GM23248 (cell line): ENCODE measurements at regions not wholly inside any gene's neighbourhood (a gene's known extent, or its start where the extent isn't known, plus 50 kb on each side); places are given as distances from the start of the nearest gene placed in this dataset.

Source experiments
- EZH2 ChIP-seq: fragments of 200-600 bp; sonication (generic); IDR thresholded peaks from 2 replicates; pipeline ENCODE4 v1.6.1; 2018; ENCODE audit warnings: antibody characterized with exemption, mild to moderate bottlenecking; ENCODE audit not compliant: insufficient read depth, poor library complexity, severe bottlenecking
- EZH2phosphoT487 ChIP-seq: fragments of 200-600 bp; sonication (generic); IDR thresholded peaks from 2 replicates; pipeline ENCODE4 v1.6.1; 2018; ENCODE audit warnings: antibody characterized with exemption, moderate library complexity, mild to moderate bottlenecking, low read depth; ENCODE audit not compliant: insufficient read depth

GRCh38 chr7:123355576-123356190 is 155.9 kb upstream of the SLC13A1 start:
- TF ChIP-seq EZH2phosphoT487 (no peak), EZH2 (no peak)
